GM13976 (cell line): ENCODE measurements at regions not wholly inside any gene's neighbourhood (a gene's known extent, or its start where the extent isn't known, plus 50 kb on each side); places are given as distances from the start of the nearest gene placed in this dataset.

Source experiments
- DNase-seq: peaks from one replicate; pipeline ENCODE4 v3.0.0; 2012; ENCODE audit warnings: low spot score
- CTCF ChIP-seq: IDR thresholded peaks from 2 replicates; pipeline ENCODE4 v1.5.1; 2012; ENCODE audit warnings: borderline replicate concordance, mild to moderate bottlenecking; ENCODE audit not compliant: insufficient read depth; ENCODE audit errors: extremely low read depth, missing control alignments, control extremely low read depth
- in situ Hi-C: fragments of 300-500 bp; cut with MboI; formaldehyde crosslinking; loops from one replicate; pipeline ENCODE4 v1.12.0; 2022; ENCODE audit warnings: low sequenced_read_pairs, mixed read lengths, inconsistent platforms; ENCODE audit not compliant: unreplicated experiment

DNA sequence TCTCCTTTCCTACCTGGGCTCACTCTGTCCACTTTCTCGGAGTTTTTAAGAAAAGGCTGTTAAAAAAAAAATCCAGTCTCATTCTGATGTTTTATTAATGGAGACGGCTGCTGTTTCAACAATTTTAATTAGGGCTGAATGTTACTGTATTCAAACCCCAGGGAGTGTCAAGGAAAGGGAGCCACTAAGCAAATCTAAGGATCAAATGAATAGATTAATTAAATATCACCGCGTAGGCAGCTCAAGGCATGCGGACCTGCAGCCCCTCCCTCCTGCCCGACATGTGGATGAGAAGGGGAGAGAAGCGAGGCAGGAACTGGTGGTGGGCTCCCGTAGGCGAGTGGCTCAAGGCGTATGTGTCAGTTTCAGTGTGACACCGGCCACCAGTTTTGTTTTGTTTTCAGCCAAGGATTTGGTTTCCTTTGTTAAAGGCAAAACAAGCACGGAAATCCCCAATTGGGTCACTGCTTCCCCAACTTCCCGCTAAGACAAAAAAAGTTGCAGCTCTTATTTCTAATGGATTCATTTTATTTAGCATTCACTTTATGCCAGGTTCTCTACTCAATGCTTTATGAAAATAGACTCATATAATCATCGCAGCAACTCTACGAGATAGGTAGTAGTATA, 110.6 kb downstream of the GP2 start:
- no peak for TF ChIP-seq CTCF
- in situ Hi-C loops = no loop called here
- no peak for DNase-seq

DNA sequence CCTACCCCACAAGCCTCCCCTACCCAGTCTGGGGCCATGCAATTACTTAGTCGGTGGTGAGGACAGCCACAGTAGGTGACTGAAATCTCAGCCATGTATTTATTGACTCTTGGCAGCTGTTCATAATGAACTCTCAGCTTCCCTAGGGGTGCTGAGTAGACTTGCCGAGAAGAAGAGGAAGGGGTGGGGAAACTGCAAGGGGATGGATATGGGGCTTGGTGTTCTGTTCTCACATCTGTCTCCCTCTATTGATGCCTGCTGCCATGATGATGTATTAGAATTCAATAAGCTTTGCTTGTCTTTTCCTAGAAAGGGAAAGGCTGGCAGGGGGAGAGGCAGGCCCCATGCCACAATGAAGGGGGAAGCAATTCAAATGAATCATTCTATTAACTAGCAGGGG, 112.9 kb downstream of the GP2 start:
- no peak for TF ChIP-seq CTCF
- in situ Hi-C loops = no loop called here

GRCh38 chr16:20203272-20203671, 124.0 kb downstream of the GP2 start:
- DNase-seq = no peak
- in situ Hi-C loops = no loop called here
- TF ChIP-seq CTCF = no peak

More for the DNA sequence above, 112.9 kb downstream of the GP2 start:
- no peak for DNase-seq

- in situ Hi-C loops = no loop called here
- no peak for DNase-seq
- TF ChIP-seq CTCF = no peak
Observed at GRCh38 chr16:20202747-20203146, 124.6 kb downstream of the GP2 start.

- in situ Hi-C loops = no loop called here
- DNase-seq = no peak
- TF ChIP-seq CTCF = no peak
Observed at GRCh38 chr16:20192801-20193200, 119.1 kb upstream of the GPR139 start.

GRCh38 chr16:20191566-20191965, 117.9 kb upstream of the GPR139 start:
- no peak for DNase-seq
- in situ Hi-C loops = no loop called here
- no peak for TF ChIP-seq CTCF

DNA sequence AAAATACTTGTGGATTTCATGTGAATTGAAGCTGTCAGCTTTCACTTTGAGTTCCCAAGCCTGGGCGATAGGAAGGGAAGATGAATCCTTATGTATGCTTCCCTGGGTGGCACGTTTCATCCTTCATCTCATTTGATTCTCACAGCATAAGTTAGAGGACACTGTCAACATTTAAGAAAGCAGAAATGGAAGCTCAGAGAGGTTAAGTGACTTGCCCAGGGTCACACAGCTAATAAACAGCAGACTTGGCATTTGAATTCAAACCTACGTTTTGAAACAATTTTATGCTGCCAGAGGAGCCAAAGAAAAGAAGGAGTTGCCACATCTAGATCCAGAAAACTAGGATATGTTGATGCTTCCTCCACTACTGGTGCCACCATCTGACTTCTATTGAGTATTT, 108.3 kb upstream of the GPR139 start:
- DNase-seq = no peak
- TF ChIP-seq CTCF = no peak
- in situ Hi-C loops = no loop called here
